ENCODE measurements at regions not wholly inside any gene's neighbourhood (a gene's known extent, or its start where the extent isn't known, plus 50 kb on each side); places are given as distances from the start of the nearest gene placed in this dataset.
A peak's percentile ranks its signal among the peaks of the same experiment; 100 is the strongest.

DNA sequence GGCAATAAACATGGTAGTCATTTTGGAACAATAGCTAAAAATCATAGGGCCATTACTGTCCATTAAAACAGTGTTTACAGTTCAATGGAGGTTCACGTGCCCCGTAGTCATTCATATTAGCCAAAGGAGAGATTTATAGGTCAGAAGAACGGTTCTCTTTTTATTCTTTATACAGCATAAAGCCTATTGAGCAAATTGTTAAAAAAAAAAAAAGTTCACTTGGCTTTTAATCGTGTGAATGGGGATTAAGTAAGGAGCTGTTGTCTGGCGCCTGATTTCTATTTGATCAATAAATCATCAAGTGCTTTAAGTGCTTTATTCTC lies 69.1 kb upstream of the TBCA start:
- no peak for DNase-seq (ENCODE audit: low read depth in 2 of 2)

DNA sequence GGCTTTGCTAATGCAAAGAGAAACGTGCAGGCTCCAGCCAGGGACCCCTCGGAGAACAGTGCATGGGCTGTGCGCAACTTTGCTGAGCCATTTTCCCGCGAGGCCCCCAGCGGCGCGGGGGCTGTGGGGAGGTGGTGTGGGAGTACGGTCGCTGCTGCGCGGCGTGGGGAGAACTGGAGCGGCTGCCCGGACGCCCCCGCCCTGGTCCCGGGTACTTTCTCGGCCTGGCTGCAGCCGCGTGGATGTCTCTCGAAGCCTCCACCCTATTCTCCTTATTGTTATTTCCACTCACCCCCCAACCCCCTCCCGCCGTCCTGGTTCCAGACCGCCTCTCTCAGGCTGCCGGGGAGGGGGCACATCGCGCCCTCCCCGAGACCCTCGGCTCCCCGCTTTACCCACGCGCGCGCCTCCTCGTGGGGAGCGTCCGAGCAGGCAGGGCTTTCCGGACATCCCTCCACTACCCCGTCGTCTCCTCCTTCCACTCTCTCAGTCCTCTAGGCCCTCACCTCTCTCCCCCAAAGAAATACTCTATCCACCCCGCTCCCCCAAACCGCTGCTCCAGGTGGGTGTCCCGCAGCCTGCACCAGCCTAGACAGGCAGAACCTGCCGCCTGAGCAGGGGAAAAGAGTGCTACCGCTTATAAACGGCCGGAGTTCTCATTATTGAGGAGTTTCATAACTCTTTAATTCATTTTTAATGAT lies 68.6 kb upstream of the TBCA start:
- no peak for DNase-seq (ENCODE audit: low read depth in 2 of 2)

DNA sequence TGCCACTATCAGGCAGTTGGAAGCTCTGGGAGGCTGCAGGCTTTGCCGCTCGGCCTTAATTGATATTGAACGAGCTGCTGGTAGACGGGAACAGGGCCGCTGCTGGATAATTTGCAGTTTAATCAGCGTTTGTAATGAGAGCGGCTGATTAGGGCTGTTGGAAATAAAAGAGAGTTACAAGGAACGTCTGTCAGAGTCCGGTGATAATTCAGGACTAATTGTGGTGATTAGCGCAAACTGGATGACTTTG lies 68.2 kb upstream of the TBCA start:
- peak; percentile 11 to 22 for DNase-seq (ENCODE audit: low read depth in 2 of 2)

- no peak for DNase-seq (ENCODE audit: low read depth in 2 of 2)
Observed at GRCh38 chr5:77843570-77844372, 67.6 kb upstream of the TBCA start.

GRCh38 chr5:77842243-77842642 lies 66.1 kb upstream of the TBCA start:
- DNase-seq (ENCODE audit: low read depth in 2 of 2): no peak

DNA sequence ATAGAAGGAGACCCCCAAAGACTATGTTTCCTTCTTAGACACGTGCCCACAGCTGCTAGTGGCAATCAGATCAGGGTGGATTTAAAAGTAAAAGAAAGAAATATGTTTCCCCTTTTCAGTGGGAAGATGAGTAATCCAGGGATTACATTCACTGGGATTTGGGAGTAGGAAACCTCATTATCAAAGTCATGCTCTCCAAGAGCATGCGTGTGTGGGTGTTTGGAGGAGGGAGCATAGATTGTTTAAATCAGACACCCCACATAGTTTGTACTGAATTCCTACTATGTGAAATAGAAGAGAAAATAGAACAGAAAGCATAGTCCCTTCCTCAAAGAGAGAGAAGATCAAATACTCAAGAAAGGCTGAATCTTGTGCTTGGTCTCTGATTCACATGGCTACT lies 65.5 kb upstream of the TBCA start:
- no peak for DNase-seq (ENCODE audit: low read depth in 2 of 2)

GRCh38 chr5:77840930-77841329 lies 64.8 kb upstream of the TBCA start:
- DNase-seq (ENCODE audit: low read depth in 2 of 2): no peak

DNA sequence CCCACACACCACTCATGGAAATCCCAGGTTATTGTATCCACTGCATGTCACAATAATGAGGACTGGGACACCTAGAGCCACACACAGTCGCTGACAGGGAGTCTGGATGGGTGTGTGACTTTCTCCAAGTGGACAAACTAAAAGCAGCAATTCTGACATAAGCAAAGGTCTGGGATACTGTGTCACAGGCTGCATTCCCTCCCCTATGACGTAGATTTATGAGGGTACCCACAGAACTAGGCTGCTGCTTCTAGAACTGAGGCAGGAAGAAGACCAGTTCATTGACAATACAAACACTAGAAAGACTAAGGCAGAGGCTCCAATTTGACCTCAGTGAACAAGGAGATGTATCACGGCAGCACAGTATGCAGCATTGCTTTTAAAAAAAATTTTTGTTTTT lies 63.6 kb upstream of the TBCA start:
- DNase-seq (ENCODE audit: low read depth in 2 of 2): no peak

DNA sequence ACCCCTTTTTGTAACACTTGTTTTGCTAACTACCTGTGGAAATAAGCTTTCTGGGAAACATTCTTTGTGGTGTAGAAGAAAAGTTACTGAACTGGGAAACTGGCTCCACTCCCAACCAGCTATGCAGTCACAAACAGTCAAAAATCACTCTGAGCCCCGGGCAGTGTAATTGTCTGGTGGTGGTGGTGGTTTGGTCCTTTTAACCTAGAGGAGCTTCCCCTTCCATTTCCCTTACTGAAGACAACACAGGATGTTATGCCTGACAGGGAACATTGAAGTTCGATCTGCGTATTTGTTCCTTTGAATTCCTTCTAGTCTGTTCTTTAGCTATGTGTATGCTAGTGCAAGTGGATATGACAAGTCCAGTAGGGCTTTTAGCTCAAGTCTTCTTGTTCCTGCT lies 56.8 kb upstream of the TBCA start:
- no peak for DNase-seq (ENCODE audit: low read depth in 2 of 2)

DNA sequence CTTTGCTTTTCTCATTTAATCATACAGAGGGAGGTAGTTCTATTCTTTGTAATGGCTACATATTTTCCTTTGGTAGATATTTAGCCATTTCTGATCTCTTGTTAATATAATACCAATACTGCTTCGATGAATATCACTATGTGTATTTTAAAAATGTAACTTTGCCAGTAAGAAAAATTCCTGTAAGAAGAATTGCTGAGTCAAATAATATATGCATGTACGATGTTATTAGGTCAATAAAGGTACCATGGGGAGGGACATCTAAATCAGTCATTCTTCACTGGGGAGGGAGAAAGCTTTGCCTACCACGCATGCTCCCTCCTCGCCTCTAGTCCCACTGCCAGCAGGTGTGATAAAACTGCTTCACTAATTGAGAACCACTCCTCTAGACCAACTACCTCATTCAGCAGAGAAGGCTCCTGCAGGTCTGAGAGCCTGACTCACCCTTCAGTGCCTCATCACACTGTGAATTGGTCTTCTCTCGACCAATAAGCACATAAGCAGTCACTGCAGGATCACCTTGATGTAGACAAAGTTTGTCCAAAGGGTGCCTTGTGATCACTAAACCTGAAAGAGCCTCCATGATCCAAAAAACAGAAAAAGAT lies 56.1 kb upstream of the TBCA start:
- no peak for DNase-seq (ENCODE audit: low read depth in 2 of 2)

GRCh38 chr5:77828445-77828844 lies 52.3 kb upstream of the TBCA start:
- no peak for DNase-seq (ENCODE audit: low read depth in 2 of 2)
